ENCODE measurements at regions not wholly inside any gene's neighbourhood (a gene's known extent, or its start where the extent isn't known, plus 50 kb on each side); places are given as distances from the start of the nearest gene placed in this dataset.

GRCh38 chr2:60659026-60659425 is 97.0 kb upstream of the PAPOLG start:
- TF ChIP-seq IRF3 (IDR thresholded peaks at IDR 0.05) (no peak), ZNF24 (IDR thresholded peaks at IDR 0.05) (no peak), EZH2 (IDR thresholded peaks at IDR 0.05; ENCODE audit: borderline replicate concordance, control insufficient read depth, low read depth, low read length) (no peak), ZBTB4 (CRISPR knock-in tag; IDR thresholded peaks at IDR 0.05) (no peak), CBFB (IDR thresholded peaks at IDR 0.05; ENCODE audit: low read depth) (no peak)

Data from GM12878 (cell line).